OCI-LY1 (cell line): ENCODE measurements at regions not wholly inside any gene's neighbourhood (a gene's known extent, or its start where the extent isn't known, plus 50 kb on each side); places are given as distances from the start of the nearest gene placed in this dataset.

Source experiments
- H2AFZ ChIP-seq: fragments of 200-600 bp; sonication (generic), shearing (Covaris generic); 2 replicates; pipeline ENCODE4 v1.6.0; 2014; ENCODE audit warnings: antibody characterized with exemption, mild to moderate bottlenecking, low read length
- H3F3A ChIP-seq: fragments of 200-600 bp; sonication (generic), shearing (Covaris generic); 2 replicates; pipeline ENCODE4 v1.6.0; 2014; ENCODE audit warnings: mild to moderate bottlenecking, antibody characterized with exemption, low read length, moderate library complexity; ENCODE audit not compliant: insufficient read depth
- H3K27ac ChIP-seq: fragments of 200-600 bp; sonication (generic); 2 replicates; pipeline ENCODE4 v1.5.1; 2014; ENCODE audit warnings: low read length, mixed run types, mild to moderate bottlenecking, low read depth; ENCODE audit not compliant: poor library complexity, severe bottlenecking
- H3K27me3 ChIP-seq: fragments of 200-600 bp; sonication (generic); 2 replicates; pipeline ENCODE4 v1.6.0; 2014; ENCODE audit warnings: antibody characterized with exemption, mild to moderate bottlenecking, low read length, moderate library complexity; ENCODE audit not compliant: insufficient read depth
- H3K36me3 ChIP-seq: fragments of 200-600 bp; sonication (generic); 2 replicates; pipeline ENCODE4 v1.6.1; 2014; ENCODE audit warnings: mild to moderate bottlenecking, antibody characterized with exemption, low read length, moderate library complexity, mixed read lengths; ENCODE audit not compliant: insufficient read depth
- H3K4me1 ChIP-seq: fragments of 200-600 bp; sonication (generic); 2 replicates; pipeline ENCODE4 v1.5.1; 2014; ENCODE audit warnings: mild to moderate bottlenecking, low read length, moderate library complexity; ENCODE audit not compliant: insufficient read depth, severe bottlenecking
- H3K4me2 ChIP-seq: fragments of 200-600 bp; sonication (generic), shearing (Covaris generic); 2 replicates; pipeline ENCODE4 v1.6.1; 2014; ENCODE audit warnings: low read length
- H3K4me3 ChIP-seq: fragments of 200-600 bp; sonication (generic); 2 replicates; pipeline ENCODE4 v1.5.1; 2014; ENCODE audit warnings: low read length, low read depth, mild to moderate bottlenecking, mixed read lengths; ENCODE audit not compliant: poor library complexity, severe bottlenecking
- H3K79me2 ChIP-seq: fragments of 200-600 bp; shearing (Covaris generic); 2 replicates; pipeline ENCODE4 v1.6.1; 2016; ENCODE audit warnings: mixed run types, low read length, mixed read lengths; ENCODE audit not compliant: insufficient read depth
- H3K9ac ChIP-seq: fragments of 200-600 bp; sonication (generic), shearing (Covaris generic); 2 replicates; pipeline ENCODE4 v1.6.1; 2014; ENCODE audit warnings: mild to moderate bottlenecking, low read length, mixed read lengths
- H3K9me2 ChIP-seq: fragments of 200-600 bp; sonication (generic), shearing (Covaris generic); 2 replicates; pipeline ENCODE4 v1.6.1; 2014; ENCODE audit warnings: low read depth, mild to moderate bottlenecking, low read length, mixed read lengths
- H3K9me3 ChIP-seq: fragments of 200-600 bp; shearing (Covaris generic); 2 replicates; pipeline ENCODE4 v1.6.1; 2014; ENCODE audit warnings: low read length, mixed read lengths
- H4K20me1 ChIP-seq: fragments of 200-600 bp; sonication (generic), shearing (Covaris generic); 2 replicates; pipeline ENCODE4 v1.6.0; 2016; ENCODE audit warnings: mild to moderate bottlenecking, low read length; ENCODE audit not compliant: insufficient read depth
- EZH2 ChIP-seq: fragments of 200-600 bp; sonication (generic), shearing (Covaris generic); IDR thresholded peaks from 2 replicates; pipeline ENCODE4 v1.8.0; 2017; ENCODE audit warnings: borderline replicate concordance, mixed run types, mild to moderate bottlenecking, antibody characterized with exemption, low read length, moderate library complexity, mixed read lengths
- TF ChIP-seq, protein P1 (sequence below): fragments of 200-600 bp; sonication (generic), shearing (Covaris generic); IDR thresholded peaks from 2 replicates; pipeline ENCODE4 v1.5.1; 2017; ENCODE audit warnings: mild to moderate bottlenecking, antibody characterized with exemption, low read length, moderate library complexity, mixed read lengths

DNA sequence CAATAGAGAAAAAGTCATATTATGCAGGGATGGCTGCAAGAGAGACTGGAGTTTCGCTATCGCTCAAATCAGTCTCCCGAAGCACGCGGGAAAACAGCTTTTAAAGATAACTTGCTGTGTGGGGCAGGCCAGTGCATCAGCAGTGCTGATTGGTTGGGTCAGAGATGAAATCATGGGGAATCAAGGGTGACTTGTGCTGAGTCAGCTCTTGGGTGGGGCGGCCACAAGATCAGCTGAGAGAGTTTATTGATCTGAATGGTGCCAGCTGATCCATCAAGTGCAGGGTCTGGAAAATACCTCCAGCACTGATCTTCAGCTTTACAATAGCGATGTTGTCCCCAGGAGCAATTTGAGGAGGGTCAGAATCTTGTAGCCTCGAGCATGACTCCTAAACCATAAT lies 430.5 kb downstream of the RBFOX1 start:
- no peaks in the 10 kb centered on the region for H3K9me3 ChIP-seq
- no peak overlapping the region for H3K4me2 ChIP-seq
- H4K20me1 ChIP-seq: no peaks in the 10 kb centered on the region
- H3K9ac ChIP-seq: no peak overlapping the region
- no peaks in the 10 kb centered on the region; the same call in 1 of the 2 replicates for H3K27me3 ChIP-seq
- no peaks in the 10 kb centered on the region for H3K79me2 ChIP-seq
- no peaks in the 10 kb centered on the region for H3K36me3 ChIP-seq
- no peaks in the 10 kb centered on the region for H3F3A ChIP-seq
- H3K9me2 ChIP-seq: no peaks in the 10 kb centered on the region
- TF ChIP-seq EZH2: no peak
- TF ChIP-seq, protein P1, sequence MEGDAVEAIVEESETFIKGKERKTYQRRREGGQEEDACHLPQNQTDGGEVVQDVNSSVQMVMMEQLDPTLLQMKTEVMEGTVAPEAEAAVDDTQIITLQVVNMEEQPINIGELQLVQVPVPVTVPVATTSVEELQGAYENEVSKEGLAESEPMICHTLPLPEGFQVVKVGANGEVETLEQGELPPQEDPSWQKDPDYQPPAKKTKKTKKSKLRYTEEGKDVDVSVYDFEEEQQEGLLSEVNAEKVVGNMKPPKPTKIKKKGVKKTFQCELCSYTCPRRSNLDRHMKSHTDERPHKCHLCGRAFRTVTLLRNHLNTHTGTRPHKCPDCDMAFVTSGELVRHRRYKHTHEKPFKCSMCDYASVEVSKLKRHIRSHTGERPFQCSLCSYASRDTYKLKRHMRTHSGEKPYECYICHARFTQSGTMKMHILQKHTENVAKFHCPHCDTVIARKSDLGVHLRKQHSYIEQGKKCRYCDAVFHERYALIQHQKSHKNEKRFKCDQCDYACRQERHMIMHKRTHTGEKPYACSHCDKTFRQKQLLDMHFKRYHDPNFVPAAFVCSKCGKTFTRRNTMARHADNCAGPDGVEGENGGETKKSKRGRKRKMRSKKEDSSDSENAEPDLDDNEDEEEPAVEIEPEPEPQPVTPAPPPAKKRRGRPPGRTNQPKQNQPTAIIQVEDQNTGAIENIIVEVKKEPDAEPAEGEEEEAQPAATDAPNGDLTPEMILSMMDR: no peak
- H3K4me1 ChIP-seq: no peaks in the 10 kb centered on the region
- H2AFZ ChIP-seq: no peak overlapping the region
- no peak overlapping the region for H3K4me3 ChIP-seq
- no peak overlapping the region for H3K27ac ChIP-seq
